ENCODE measurements at regions not wholly inside any gene's neighbourhood (a gene's known extent, or its start where the extent isn't known, plus 50 kb on each side); places are given as distances from the start of the nearest gene placed in this dataset.

DNA sequence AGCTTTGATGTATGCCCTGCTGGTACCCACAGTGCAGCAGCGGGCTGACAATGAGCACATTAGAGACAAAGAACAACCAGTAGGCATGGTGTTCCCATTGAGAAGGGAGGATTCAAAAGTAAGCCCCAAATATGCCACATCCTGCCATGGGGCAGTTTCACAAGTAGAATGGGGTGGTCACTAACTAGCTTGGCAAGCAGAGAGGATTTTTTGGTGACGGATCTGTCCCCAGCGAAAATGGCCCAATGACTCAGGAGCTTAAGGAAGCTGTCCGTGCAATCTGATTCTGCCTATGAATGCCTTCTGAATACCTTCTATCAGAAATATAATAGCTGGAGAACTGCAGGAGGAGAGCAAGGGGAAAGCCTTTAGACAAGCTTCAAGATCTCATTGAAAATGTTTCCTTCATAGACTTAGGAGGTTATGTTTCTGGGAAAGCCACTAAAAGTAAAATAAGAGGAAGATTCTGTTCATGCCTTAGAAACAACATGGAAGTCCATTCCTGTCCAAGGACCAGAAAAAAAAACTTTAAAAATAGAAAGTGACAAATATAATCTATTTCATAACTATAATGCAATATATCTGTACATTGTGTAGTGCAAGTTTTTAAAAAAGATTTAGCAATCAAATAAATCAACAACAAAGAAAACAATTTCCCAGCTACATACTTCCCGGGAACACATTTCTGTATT, 117.5 kb upstream of the SLC14A2 start:
- no peak for TF ChIP-seq ZNF768 (tag by site-specific recombination; IDR thresholded peaks at IDR 0.05)
- no peak for TF ChIP-seq ZSCAN23 (tag by site-specific recombination; IDR thresholded peaks at IDR 0.05)

All from HEK293 (cell line).